Mesendoderm (in vitro differentiated cells): ENCODE measurements at regions not wholly inside any gene's neighbourhood (a gene's known extent, or its start where the extent isn't known, plus 50 kb on each side); places are given as distances from the start of the nearest gene placed in this dataset.

Experiments used
- DNase-seq: peaks from one replicate; pipeline ENCODE4 v3.0.0; 2013
- H2AK5ac ChIP-seq: 2 replicates; pipeline ENCODE4 v1.6.1; 2013; ENCODE audit warnings: low read length, inconsistent platforms
- H2BK120ac ChIP-seq: 2 replicates; pipeline ENCODE4 v1.6.1; 2013; ENCODE audit warnings: low read depth, mild to moderate bottlenecking, low read length, moderate library complexity, mixed read lengths
- H2BK15ac ChIP-seq: replicated peaks from 2 replicates; pipeline ENCODE4 v1.6.1; 2013; ENCODE audit warnings: low read depth, mild to moderate bottlenecking, moderate library complexity
- H2BK5ac ChIP-seq: 2 replicates; pipeline ENCODE4 v1.6.1; 2013; ENCODE audit warnings: low read length, inconsistent platforms
- H3K18ac ChIP-seq: 2 replicates; pipeline ENCODE4 v1.6.1; 2013; ENCODE audit warnings: mild to moderate bottlenecking, low read length, mixed read lengths
- H3K23ac ChIP-seq: one replicate; pipeline ENCODE4 v1.6.1; 2013; ENCODE audit warnings: low read length
- H3K27ac ChIP-seq: 2 replicates; pipeline ENCODE4 v1.5.1; 2013; ENCODE audit warnings: low read depth, mild to moderate bottlenecking, inconsistent platforms, low read length, moderate library complexity
- H3K27me3 ChIP-seq: 2 replicates; pipeline ENCODE4 v1.6.1; 2013; ENCODE audit warnings: low read length, control low read depth, mild to moderate bottlenecking, inconsistent platforms; ENCODE audit not compliant: insufficient read depth, poor library complexity
- H3K36me3 ChIP-seq: 2 replicates; pipeline ENCODE4 v1.6.1; 2013; ENCODE audit warnings: low read length, inconsistent platforms; ENCODE audit not compliant: control insufficient read depth, insufficient read depth
- H3K4ac ChIP-seq: one replicate; pipeline ENCODE4 v1.6.1; 2013; ENCODE audit warnings: low read depth, mild to moderate bottlenecking, low read length, moderate library complexity
- H3K4me1 ChIP-seq: 2 replicates; pipeline ENCODE4 v1.6.1; 2013; ENCODE audit warnings: low read depth, low read length, inconsistent platforms; ENCODE audit not compliant: control insufficient read depth
- H3K4me2 ChIP-seq: 2 replicates; pipeline ENCODE4 v1.6.1; 2013; ENCODE audit warnings: low read length
- H3K4me3 ChIP-seq: 2 replicates; pipeline ENCODE4 v1.5.1; 2013; ENCODE audit warnings: mild to moderate bottlenecking, low read length
- H3K56ac ChIP-seq: one replicate; pipeline ENCODE4 v1.6.1; 2013; ENCODE audit warnings: low read length
- H3K79me1 ChIP-seq: 2 replicates; pipeline ENCODE4 v1.6.1; 2013; ENCODE audit warnings: low read length, inconsistent platforms
- H3K79me2 ChIP-seq: 2 replicates; pipeline ENCODE4 v1.6.1; 2013; ENCODE audit warnings: mild to moderate bottlenecking, low read length; ENCODE audit not compliant: control insufficient read depth, insufficient read depth
- H3K9ac ChIP-seq: 2 replicates; pipeline ENCODE4 v1.6.1; 2013; ENCODE audit warnings: low read length, inconsistent platforms
- H4K5ac ChIP-seq: one replicate; pipeline ENCODE4 v1.6.1; 2013; ENCODE audit warnings: low read length
- H4K8ac ChIP-seq: one replicate; pipeline ENCODE4 v1.6.1; 2013; ENCODE audit warnings: low read depth, mild to moderate bottlenecking, control low read depth, low read length, moderate library complexity
- WGBS: extraction: QIAGEN DNeasy Blood & Tissue Kit; methylation state at CpG from one replicate; pipeline ENCODE4 v1.1.7; 2013; ENCODE audit warnings: low lambda C conversion rate, missing lambda C conversion rate; ENCODE audit not compliant: insufficient coverage; ENCODE audit errors: extremely low coverage; 5-methylcytosine and 5-hydroxymethylcytosine counted together

DNA sequence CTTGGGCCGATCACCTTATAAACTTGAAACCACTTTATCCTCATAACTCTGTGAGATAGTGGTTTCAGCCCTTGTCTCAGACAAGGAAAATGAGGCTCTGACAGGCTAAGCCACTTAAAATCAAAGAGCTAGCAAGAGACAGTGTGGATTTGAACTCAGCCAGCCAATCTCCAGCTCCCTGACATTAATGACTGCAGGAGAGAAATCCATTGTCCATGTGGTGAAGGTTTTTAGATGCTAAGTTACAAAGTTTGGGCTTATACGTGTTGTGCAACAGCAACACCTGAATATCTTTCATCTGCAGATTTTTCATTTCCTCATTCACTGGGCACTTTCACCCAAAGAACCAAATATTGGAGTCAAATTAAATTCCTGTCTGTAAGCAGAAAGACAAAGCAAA lies 501.3 kb downstream of the GRIN2A start:
- no peak overlapping the region for H3K4me2 ChIP-seq
- no peaks in the 10 kb centered on the region for H3K27me3 ChIP-seq
- no peak overlapping the region for H3K9ac ChIP-seq
- no peak overlapping the region for H4K5ac ChIP-seq
- H2BK5ac ChIP-seq, result no peak overlapping the region
- DNase-seq, result no peak
- H3K18ac ChIP-seq, result no peak overlapping the region
- no peak overlapping the region for H2AK5ac ChIP-seq
- H3K27ac ChIP-seq, result no peak overlapping the region
- no peaks in the 10 kb centered on the region for H3K36me3 ChIP-seq
- no CpG with 5 or more reads among the region's 2 CpGs for WGBS
- no peaks in the 10 kb centered on the region for H3K79me2 ChIP-seq
- no peak overlapping the region for H3K56ac ChIP-seq
- H3K79me1 ChIP-seq, result no peaks in the 10 kb centered on the region
- no peak overlapping the region for H4K8ac ChIP-seq
- no peak overlapping the region for H3K23ac ChIP-seq
- H3K4ac ChIP-seq, result no peak overlapping the region
- H3K4me3 ChIP-seq, result no peak overlapping the region
- H3K4me1 ChIP-seq, result peaks cover 2% of the 10 kb centered on the region
- H2BK15ac ChIP-seq, result no peak overlapping the region
- H2BK120ac ChIP-seq, result no peak overlapping the region

DNA sequence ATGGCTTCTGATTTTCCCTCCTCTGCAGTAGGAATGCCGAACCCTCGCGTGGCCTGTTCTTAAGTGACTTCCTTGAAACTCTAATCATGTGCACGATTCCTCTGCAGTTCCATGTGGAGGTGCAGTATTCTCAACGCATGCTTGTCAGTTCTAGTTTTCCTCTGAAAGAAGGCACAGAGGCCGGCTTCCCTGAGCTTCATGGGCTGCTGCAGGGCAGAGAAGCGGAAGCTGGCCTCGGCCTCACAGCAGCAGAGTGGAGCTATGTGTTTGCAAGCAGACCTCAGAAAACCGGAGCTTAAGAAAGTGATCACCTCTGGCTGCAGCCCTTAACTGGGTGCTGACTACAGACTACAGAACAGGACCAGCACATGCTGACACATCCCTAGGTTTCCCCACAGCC lies 500.7 kb downstream of the GRIN2A start:
- Histone ChIP-seq H3K27ac (no peak overlapping the region), H4K5ac (no peak overlapping the region), H3K27me3 (no peaks in the 10 kb centered on the region), H3K9ac (no peak overlapping the region), H3K79me2 (no peaks in the 10 kb centered on the region), H3K4ac (no peak overlapping the region), H2AK5ac (no peak overlapping the region), H2BK15ac (no peak overlapping the region), H3K36me3 (no peaks in the 10 kb centered on the region), H3K4me1 (peaks cover 2% of the 10 kb centered on the region), H2BK120ac (no peak overlapping the region), H3K18ac (no peak overlapping the region), H3K56ac (no peak overlapping the region), H3K79me1 (no peaks in the 10 kb centered on the region), H2BK5ac (no peak overlapping the region), H3K4me3 (no peak overlapping the region), H3K4me2 (no peak overlapping the region), H4K8ac (no peak overlapping the region), H3K23ac (no peak overlapping the region)
- WGBS, result no CpG with 5 or more reads among the region's 9 CpGs
- DNase-seq, result no peak

DNA sequence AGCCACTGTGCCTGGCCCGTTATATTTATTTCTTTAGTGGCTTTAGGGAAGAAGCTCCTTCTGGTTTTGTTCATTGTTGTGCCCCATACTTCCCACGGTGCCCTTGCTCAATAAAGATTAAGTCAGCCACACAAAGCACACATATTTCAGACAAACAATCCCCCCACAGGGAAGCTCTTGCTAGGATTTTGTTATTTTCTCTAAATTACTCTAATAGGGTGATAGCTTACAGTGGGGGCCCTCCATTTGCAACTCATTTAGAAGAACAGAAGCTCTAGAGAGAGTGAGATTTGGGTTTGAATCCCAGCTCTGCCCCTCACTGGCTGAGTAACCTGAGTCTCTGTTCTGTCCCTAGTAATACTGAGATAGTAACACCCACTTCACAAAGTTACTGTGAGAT lies 499.9 kb downstream of the GRIN2A start:
- H2BK15ac ChIP-seq, result no peak overlapping the region
- H3K4me3 ChIP-seq, result no peak overlapping the region
- H3K4ac ChIP-seq, result no peak overlapping the region
- H3K79me1 ChIP-seq, result no peaks in the 10 kb centered on the region
- WGBS, result no CpG with 5 or more reads among the region's 2 CpGs
- H2BK120ac ChIP-seq, result no peak overlapping the region
- H3K27me3 ChIP-seq, result no peaks in the 10 kb centered on the region
- H3K18ac ChIP-seq, result no peak overlapping the region
- no peak overlapping the region for H3K9ac ChIP-seq
- no peak overlapping the region for H4K5ac ChIP-seq
- no peaks in the 10 kb centered on the region for H3K36me3 ChIP-seq
- peaks cover 2% of the 10 kb centered on the region for H3K4me1 ChIP-seq
- H3K27ac ChIP-seq, result no peak overlapping the region
- H3K79me2 ChIP-seq, result no peaks in the 10 kb centered on the region
- H3K56ac ChIP-seq, result no peak overlapping the region
- no peak overlapping the region for H4K8ac ChIP-seq
- H2AK5ac ChIP-seq, result no peak overlapping the region
- H2BK5ac ChIP-seq, result no peak overlapping the region
- no peak overlapping the region for H3K23ac ChIP-seq
- DNase-seq, result no peak
- no peak overlapping the region for H3K4me2 ChIP-seq

DNA sequence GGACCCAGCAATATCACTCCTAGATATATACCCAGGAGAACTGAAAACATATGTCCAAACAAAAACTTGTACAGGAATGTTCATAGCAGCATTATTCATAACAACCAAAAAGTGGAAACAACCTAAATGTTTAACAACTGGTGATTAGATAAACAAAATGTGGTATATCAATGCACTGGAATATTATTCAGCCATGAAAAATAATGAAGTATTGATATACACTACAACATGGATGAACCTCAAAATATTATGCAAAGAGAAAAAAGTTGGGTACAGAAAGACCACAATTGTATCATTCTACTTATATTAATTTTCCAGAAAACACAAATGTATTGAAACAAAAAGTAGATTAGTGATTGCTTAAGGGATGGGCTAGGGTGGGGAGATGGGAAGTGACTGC lies 498.6 kb downstream of the GRIN2A start:
- no peak overlapping the region for H3K9ac ChIP-seq
- no peaks in the 10 kb centered on the region for H3K79me1 ChIP-seq
- no peak for DNase-seq
- peaks cover 2% of the 10 kb centered on the region for H3K4me1 ChIP-seq
- H2BK5ac ChIP-seq, result no peak overlapping the region
- H3K27ac ChIP-seq, result no peak overlapping the region
- H3K23ac ChIP-seq, result no peak overlapping the region
- no peak overlapping the region for H3K56ac ChIP-seq
- H2BK120ac ChIP-seq, result no peak overlapping the region
- no peak overlapping the region for H3K18ac ChIP-seq
- no peak overlapping the region for H4K5ac ChIP-seq
- H4K8ac ChIP-seq, result no peak overlapping the region
- no peak overlapping the region for H3K4me3 ChIP-seq
- no peak overlapping the region for H3K4me2 ChIP-seq
- no peak overlapping the region for H3K4ac ChIP-seq
- H3K79me2 ChIP-seq, result no peaks in the 10 kb centered on the region
- H2AK5ac ChIP-seq, result no peak overlapping the region
- no peaks in the 10 kb centered on the region for H3K36me3 ChIP-seq
- no peak overlapping the region for H2BK15ac ChIP-seq
- H3K27me3 ChIP-seq, result no peaks in the 10 kb centered on the region

DNA sequence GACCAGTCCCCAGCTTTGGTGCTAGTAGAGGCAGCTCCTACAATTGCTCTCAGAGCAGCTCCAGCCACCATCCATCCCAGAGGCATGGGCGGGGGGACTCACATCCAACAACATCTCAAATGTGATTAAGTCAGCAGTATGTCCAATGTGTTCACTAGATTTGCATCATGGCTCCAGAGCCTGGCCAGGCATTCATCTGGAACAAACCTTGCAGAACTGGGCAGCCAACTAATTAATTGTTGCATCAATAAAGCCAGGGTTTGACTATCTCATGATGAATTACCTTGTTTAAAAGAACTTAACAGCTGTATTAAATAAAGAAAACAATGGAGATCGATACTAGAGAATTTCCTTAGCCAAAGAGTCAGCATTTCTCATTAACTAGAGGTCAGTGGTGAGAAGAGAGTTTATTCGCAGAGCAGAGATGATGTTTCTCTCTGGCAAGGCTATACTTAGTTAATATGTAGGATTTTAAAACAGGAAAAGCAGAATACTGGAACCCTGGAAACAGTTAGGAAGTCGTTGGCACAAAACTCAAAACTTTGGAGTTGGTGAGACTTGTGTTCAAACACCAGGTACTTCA lies 494.4 kb downstream of the GRIN2A start:
- no peak overlapping the region for H3K23ac ChIP-seq
- no peak overlapping the region for H4K8ac ChIP-seq
- H2BK5ac ChIP-seq, result no peak overlapping the region
- no peak overlapping the region for H3K4ac ChIP-seq
- no peak overlapping the region for H3K9ac ChIP-seq
- H3K4me1 ChIP-seq, result no peaks in the 10 kb centered on the region
- no peak overlapping the region for H2AK5ac ChIP-seq
- no peaks in the 10 kb centered on the region for H3K36me3 ChIP-seq
- no peaks in the 10 kb centered on the region for H3K79me2 ChIP-seq
- H3K4me2 ChIP-seq, result no peak overlapping the region
- no peak overlapping the region for H2BK120ac ChIP-seq
- H3K27ac ChIP-seq, result no peak overlapping the region
- no peak overlapping the region for H3K4me3 ChIP-seq
- H3K79me1 ChIP-seq, result no peaks in the 10 kb centered on the region
- H2BK15ac ChIP-seq, result no peak overlapping the region
- H4K5ac ChIP-seq, result no peak overlapping the region
- H3K18ac ChIP-seq, result no peak overlapping the region
- H3K56ac ChIP-seq, result no peak overlapping the region
- no CpG with 5 or more reads among the region's 4 CpGs for WGBS
- H3K27me3 ChIP-seq, result no peaks in the 10 kb centered on the region
- no peak for DNase-seq

DNA sequence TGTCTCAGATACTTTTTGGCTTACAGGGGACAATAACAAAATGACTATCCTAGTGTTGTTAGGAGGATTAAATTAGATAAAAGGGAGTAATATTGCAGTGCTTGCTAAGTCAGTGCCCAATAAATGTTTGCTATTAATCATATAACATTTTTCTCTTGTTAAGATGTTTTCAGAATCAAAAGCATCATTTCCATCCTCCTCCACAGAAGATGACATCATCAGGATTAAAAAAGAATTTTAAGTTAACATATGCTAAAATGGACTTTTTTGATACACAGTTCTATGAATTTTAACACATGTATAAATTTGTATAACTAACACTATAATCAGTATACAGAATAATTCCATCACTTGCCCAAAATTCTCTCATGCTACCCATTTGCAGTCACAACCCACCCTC lies 492.6 kb downstream of the GRIN2A start:
- no peak overlapping the region for H4K5ac ChIP-seq
- H3K56ac ChIP-seq, result no peak overlapping the region
- no peaks in the 10 kb centered on the region for H3K36me3 ChIP-seq
- H3K27me3 ChIP-seq, result no peaks in the 10 kb centered on the region
- H3K79me1 ChIP-seq, result no peaks in the 10 kb centered on the region
- H2BK120ac ChIP-seq, result no peak overlapping the region
- no peak overlapping the region for H2BK15ac ChIP-seq
- no peak overlapping the region for H3K4ac ChIP-seq
- H3K79me2 ChIP-seq, result no peaks in the 10 kb centered on the region
- no peak overlapping the region for H3K4me3 ChIP-seq
- no peak overlapping the region for H3K27ac ChIP-seq
- no peak for DNase-seq
- no peak overlapping the region for H3K9ac ChIP-seq
- no peak overlapping the region for H4K8ac ChIP-seq
- H3K4me1 ChIP-seq, result no peaks in the 10 kb centered on the region
- H3K18ac ChIP-seq, result no peak overlapping the region
- H2AK5ac ChIP-seq, result no peak overlapping the region
- no peak overlapping the region for H2BK5ac ChIP-seq
- H3K23ac ChIP-seq, result no peak overlapping the region
- H3K4me2 ChIP-seq, result no peak overlapping the region
